SK-N-SH (cell line): ENCODE measurements at regions not wholly inside any gene's neighbourhood (a gene's known extent, or its start where the extent isn't known, plus 50 kb on each side); places are given as distances from the start of the nearest gene placed in this dataset.

ENCODE experiments used
- CTCF ChIA-PET: fragments of 300-600, 350-600 bp; formaldehyde crosslinking; extraction: SDS; loops from one replicate; lab custom pipeline; 2021; lab: Yijun Ruan, JAX
- POLR2A ChIA-PET: fragments of 350-600 bp; sonication (Branson Sonifier 250); formaldehyde crosslinking; extraction: SDS; loops from one replicate; lab custom pipeline; 2020; ENCODE audit warnings: antibody characterized with exemption, inconsistent platforms; lab: Yijun Ruan, JAX
- DNase-seq: peaks from one replicate; pipeline ENCODE4 v3.0.0; 2012
- H2AFZ ChIP-seq: fragments of 200-600 bp; sonication (generic); 2 replicates; pipeline ENCODE4 v1.8.1; 2016; ENCODE audit warnings: antibody characterized with exemption, mild to moderate bottlenecking, low read depth
- H3F3A ChIP-seq: fragments of 200-600 bp; sonication (generic); replicated peaks from 2 replicates; pipeline ENCODE3; 2016; ENCODE audit warnings: antibody characterized with exemption, mild to moderate bottlenecking; ENCODE audit not compliant: insufficient read depth
- H3K27ac ChIP-seq, 2 experiments: fragments of 200-500 bp in 1 of 2; fragments of 200-600 bp in 1 of 2; sonication (Bioruptor generic) in 1 of 2; sonication (generic), shearing (Covaris generic) in 1 of 2; 2 replicates each; pipeline versions ENCODE4 v1.5.1 to v1.6.1; 2014 to 2016; ENCODE audit warnings: low read depth in 2 of 2, inconsistent platforms in 1 of 2, low read length in 1 of 2, mild to moderate bottlenecking in 1 of 2, mixed read lengths in 1 of 2
- H3K27me3 ChIP-seq: fragments of 200-600 bp; sonication (generic), shearing (Covaris generic); 2 replicates; pipeline ENCODE4 v1.6.1; 2016; ENCODE audit warnings: mixed run types; ENCODE audit not compliant: insufficient read depth
- H3K36me3 ChIP-seq, 2 experiments: fragments of 200-500 bp in 1 of 2; fragments of 200-600 bp in 1 of 2; sonication (Bioruptor generic) in 1 of 2; sonication (generic) in 1 of 2; replicated peaks in 1 of 2; 2 replicates each; pipeline versions ENCODE3 to v1.5.1; 2014 to 2016; ENCODE audit warnings: low read length in 1 of 2, mild to moderate bottlenecking in 1 of 2; ENCODE audit not compliant: insufficient read depth in 2 of 2, control insufficient read depth in 1 of 2
- H3K4me1 ChIP-seq, 2 experiments: fragments of 200-500 bp in 1 of 2; fragments of 200-600 bp in 1 of 2; sonication (Bioruptor generic) in 1 of 2; sonication (generic), shearing (Covaris generic) in 1 of 2; 2 replicates each; pipeline versions ENCODE4 v1.5.1 to v1.6.1; 2014 to 2016; ENCODE audit warnings: low read depth in 1 of 2, low read length in 1 of 2, mixed run types in 1 of 2; ENCODE audit not compliant: insufficient read depth in 2 of 2, control insufficient read depth in 1 of 2
- H3K4me2 ChIP-seq: fragments of 200-600 bp; sonication (generic), shearing (Covaris generic); 2 replicates; pipeline ENCODE4 v1.6.1; 2017; ENCODE audit warnings: mixed run types
- H3K4me3 ChIP-seq, 2 experiments: fragments of 200-500 bp in 1 of 2; fragments of 200-600 bp in 1 of 2; sonication (Bioruptor generic) in 1 of 2; sonication (generic), shearing (Covaris generic) in 1 of 2; 2 replicates each; pipeline versions ENCODE4 v1.5.1 to v1.8.1; 2014 to 2016; ENCODE audit warnings: low read depth in 2 of 2, inconsistent platforms in 1 of 2, low read length in 1 of 2, mild to moderate bottlenecking in 1 of 2, mixed read lengths in 1 of 2, moderate library complexity in 1 of 2
- H3K79me2 ChIP-seq: fragments of 200-600 bp; sonication (generic); 2 replicates; pipeline ENCODE4 v1.8.1; 2017; ENCODE audit warnings: mild to moderate bottlenecking; ENCODE audit not compliant: insufficient read depth
- H3K9ac ChIP-seq: fragments of 200-600 bp; sonication (generic); 2 replicates; pipeline ENCODE4 v1.6.1; 2017; ENCODE audit warnings: mixed run types
- H3K9me2 ChIP-seq: fragments of 200-600 bp; sonication (generic); 2 replicates; pipeline ENCODE4 v1.6.1; 2017; ENCODE audit warnings: mixed run types
- H3K9me3 ChIP-seq: fragments of 200-600 bp; sonication (generic); 2 replicates; pipeline ENCODE4 v1.6.1; 2017; ENCODE audit warnings: mixed run types, mild to moderate bottlenecking, moderate library complexity
- H4K20me1 ChIP-seq: fragments of 200-600 bp; sonication (generic); 2 replicates; pipeline ENCODE4 v1.6.1; 2017; ENCODE audit warnings: mild to moderate bottlenecking, mixed run types; ENCODE audit not compliant: insufficient read depth
- CHD2 ChIP-seq: fragments of 150-350 bp; IDR thresholded peaks from 2 replicates; pipeline ENCODE4 v1.6.1; 2018; ENCODE audit warnings: low read length; ENCODE audit not compliant: partially characterized antibody
- EP300 ChIP-seq, 2 experiments: IDR thresholded peaks; 2 replicates each; pipeline versions ENCODE4 v1.4.0 to v1.6.1; 2012; ENCODE audit warnings: borderline replicate concordance in 1 of 2, low read depth in 1 of 2, low read length in 1 of 2
- FOXM1 ChIP-seq: IDR thresholded peaks from 2 replicates; pipeline ENCODE4 v1.4.0; 2012; ENCODE audit warnings: low read depth, mild to moderate bottlenecking
- GABPA ChIP-seq: IDR thresholded peaks from 2 replicates; pipeline ENCODE4 v1.4.0; 2012; ENCODE audit warnings: low read depth, mild to moderate bottlenecking
- GATA2 ChIP-seq: sonication (generic); formaldehyde crosslinking; IDR thresholded peaks from 2 replicates; pipeline ENCODE4 v1.5.0; 2020; ENCODE audit warnings: mild to moderate bottlenecking, missing genetic modification reagents
- MEF2A ChIP-seq: IDR thresholded peaks from 2 replicates; pipeline ENCODE4 v1.4.0; 2012; ENCODE audit warnings: low read depth, borderline replicate concordance
- MXI1 ChIP-seq: IDR thresholded peaks from 2 replicates; pipeline ENCODE4 v1.6.1; 2012; ENCODE audit warnings: mild to moderate bottlenecking, low read depth, low read length, improper control_type of control experiment
- NFIC ChIP-seq: IDR thresholded peaks from 2 replicates; pipeline ENCODE4 v1.4.0; 2012; ENCODE audit warnings: borderline replicate concordance
- RAD21 ChIP-seq: IDR thresholded peaks from 2 replicates; pipeline ENCODE4 v1.6.1; 2012; ENCODE audit warnings: mild to moderate bottlenecking, low read length
- TCF12 ChIP-seq: IDR thresholded peaks from 2 replicates; pipeline ENCODE4 v1.4.0; 2012
- TEAD4 ChIP-seq: IDR thresholded peaks from 2 replicates; pipeline ENCODE4 v1.4.0; 2012; ENCODE audit warnings: mild to moderate bottlenecking, borderline replicate concordance; ENCODE audit not compliant: insufficient read depth
- WGBS: methylation state at CpG from one replicate; pipeline ENCODE4 v1.1.6; 2017; ENCODE audit warnings: low lambda C conversion rate; 5-methylcytosine and 5-hydroxymethylcytosine counted together
- TF ChIP-seq, protein P1 (sequence below): IDR thresholded peaks from 2 replicates; pipeline ENCODE4 v1.4.0; 2012; ENCODE audit warnings: low read depth
- TF ChIP-seq, protein P2 (sequence below): IDR thresholded peaks from 2 replicates; pipeline ENCODE4 v1.6.1; 2012; ENCODE audit warnings: mild to moderate bottlenecking, low read depth, low read length, moderate library complexity
- TF ChIP-seq, protein P3 (sequence below): fragments of 150-350 bp; IDR thresholded peaks from 2 replicates; pipeline ENCODE4 v1.6.1; 2016; ENCODE audit warnings: mild to moderate bottlenecking, low read depth, low read length
- TF ChIP-seq, protein P4 (sequence below): IDR thresholded peaks from 2 replicates; pipeline ENCODE4 v1.4.0; 2012; ENCODE audit warnings: low read depth, borderline replicate concordance

DNA sequence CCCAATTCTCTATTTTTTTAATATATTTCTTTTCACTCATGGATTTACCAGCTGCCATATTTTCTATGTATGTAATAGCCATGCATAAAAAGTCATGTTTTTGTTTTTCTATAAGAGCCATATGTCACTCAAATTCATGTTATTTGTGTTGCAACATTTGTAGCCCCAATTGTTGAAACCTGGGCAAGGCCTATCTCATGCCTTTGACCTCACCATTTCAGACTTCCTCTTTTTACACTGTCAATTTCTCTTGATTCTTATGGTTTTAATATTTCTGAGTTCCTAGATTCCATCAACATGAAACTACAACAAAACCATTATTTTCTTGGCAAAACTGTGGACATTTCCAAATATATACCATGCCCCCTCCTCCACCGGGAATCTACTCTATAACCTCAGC lies 647.5 kb downstream of the C12orf50 start:
- H3K9ac ChIP-seq: no peak overlapping the region
- 88% methylated on average over 1 of the region's 1 CpG for WGBS
- H3K4me3 ChIP-seq: no peak overlapping the region
- no peaks in the 10 kb centered on the region for H4K20me1 ChIP-seq
- no peaks in the 10 kb centered on the region for H3K27me3 ChIP-seq
- no peaks in the 10 kb centered on the region for H3F3A ChIP-seq
- H3K36me3 ChIP-seq: no peaks in the 10 kb centered on the region
- no peak overlapping the region for H3K27ac ChIP-seq
- TF ChIP-seq TEAD4: no peak
- TF ChIP-seq MXI1: no peak
- TF ChIP-seq GATA2 (CRISPR knock-in tag): no peak
- TF ChIP-seq, protein P1, sequence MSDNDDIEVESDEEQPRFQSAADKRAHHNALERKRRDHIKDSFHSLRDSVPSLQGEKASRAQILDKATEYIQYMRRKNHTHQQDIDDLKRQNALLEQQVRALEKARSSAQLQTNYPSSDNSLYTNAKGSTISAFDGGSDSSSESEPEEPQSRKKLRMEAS: no peak
- DNase-seq: no peak
- no peaks in the 10 kb centered on the region for H3K79me2 ChIP-seq
- H2AFZ ChIP-seq: no peak overlapping the region
- CTCF ChIA-PET: interaction anchor here (0.9 kb wide), 1 partner anchor 67 kb away, joined by 3 read pairs; no protein-coding TSS in a partner anchor
- no peak overlapping the region for H3K4me2 ChIP-seq
- no peaks in the 10 kb centered on the region for H3K9me2 ChIP-seq
- H3K9me3 ChIP-seq: no peaks in the 10 kb centered on the region
- POLR2A ChIA-PET: no interaction called here
- no peaks in the 10 kb centered on the region for H3K4me1 ChIP-seq

DNA sequence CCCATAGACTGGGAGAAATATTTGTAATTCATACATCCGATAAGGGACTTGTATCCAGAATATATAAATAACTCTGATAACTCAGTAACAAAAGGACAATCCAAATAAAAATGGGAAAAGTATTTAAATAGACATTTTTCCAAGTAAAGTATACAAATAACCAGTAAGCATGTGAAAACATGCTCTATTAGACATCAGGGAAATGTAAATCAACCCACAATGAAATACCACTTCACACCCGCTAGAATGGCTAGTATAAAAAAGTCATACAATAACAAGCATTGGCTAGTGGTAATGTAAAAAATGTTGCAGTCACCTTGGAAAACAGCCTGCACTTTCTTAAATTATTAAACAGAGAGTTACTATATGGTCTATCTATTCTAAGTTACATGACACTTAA lies 650.7 kb downstream of the C12orf50 start:
- no peaks in the 10 kb centered on the region for H4K20me1 ChIP-seq
- H3K9ac ChIP-seq: no peak overlapping the region
- H3K9me2 ChIP-seq: no peaks in the 10 kb centered on the region
- TF ChIP-seq NFIC: no peak
- TF ChIP-seq, protein P2, sequence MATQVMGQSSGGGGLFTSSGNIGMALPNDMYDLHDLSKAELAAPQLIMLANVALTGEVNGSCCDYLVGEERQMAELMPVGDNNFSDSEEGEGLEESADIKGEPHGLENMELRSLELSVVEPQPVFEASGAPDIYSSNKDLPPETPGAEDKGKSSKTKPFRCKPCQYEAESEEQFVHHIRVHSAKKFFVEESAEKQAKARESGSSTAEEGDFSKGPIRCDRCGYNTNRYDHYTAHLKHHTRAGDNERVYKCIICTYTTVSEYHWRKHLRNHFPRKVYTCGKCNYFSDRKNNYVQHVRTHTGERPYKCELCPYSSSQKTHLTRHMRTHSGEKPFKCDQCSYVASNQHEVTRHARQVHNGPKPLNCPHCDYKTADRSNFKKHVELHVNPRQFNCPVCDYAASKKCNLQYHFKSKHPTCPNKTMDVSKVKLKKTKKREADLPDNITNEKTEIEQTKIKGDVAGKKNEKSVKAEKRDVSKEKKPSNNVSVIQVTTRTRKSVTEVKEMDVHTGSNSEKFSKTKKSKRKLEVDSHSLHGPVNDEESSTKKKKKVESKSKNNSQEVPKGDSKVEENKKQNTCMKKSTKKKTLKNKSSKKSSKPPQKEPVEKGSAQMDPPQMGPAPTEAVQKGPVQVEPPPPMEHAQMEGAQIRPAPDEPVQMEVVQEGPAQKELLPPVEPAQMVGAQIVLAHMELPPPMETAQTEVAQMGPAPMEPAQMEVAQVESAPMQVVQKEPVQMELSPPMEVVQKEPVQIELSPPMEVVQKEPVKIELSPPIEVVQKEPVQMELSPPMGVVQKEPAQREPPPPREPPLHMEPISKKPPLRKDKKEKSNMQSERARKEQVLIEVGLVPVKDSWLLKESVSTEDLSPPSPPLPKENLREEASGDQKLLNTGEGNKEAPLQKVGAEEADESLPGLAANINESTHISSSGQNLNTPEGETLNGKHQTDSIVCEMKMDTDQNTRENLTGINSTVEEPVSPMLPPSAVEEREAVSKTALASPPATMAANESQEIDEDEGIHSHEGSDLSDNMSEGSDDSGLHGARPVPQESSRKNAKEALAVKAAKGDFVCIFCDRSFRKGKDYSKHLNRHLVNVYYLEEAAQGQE: no peak
- TF ChIP-seq, protein P3, sequence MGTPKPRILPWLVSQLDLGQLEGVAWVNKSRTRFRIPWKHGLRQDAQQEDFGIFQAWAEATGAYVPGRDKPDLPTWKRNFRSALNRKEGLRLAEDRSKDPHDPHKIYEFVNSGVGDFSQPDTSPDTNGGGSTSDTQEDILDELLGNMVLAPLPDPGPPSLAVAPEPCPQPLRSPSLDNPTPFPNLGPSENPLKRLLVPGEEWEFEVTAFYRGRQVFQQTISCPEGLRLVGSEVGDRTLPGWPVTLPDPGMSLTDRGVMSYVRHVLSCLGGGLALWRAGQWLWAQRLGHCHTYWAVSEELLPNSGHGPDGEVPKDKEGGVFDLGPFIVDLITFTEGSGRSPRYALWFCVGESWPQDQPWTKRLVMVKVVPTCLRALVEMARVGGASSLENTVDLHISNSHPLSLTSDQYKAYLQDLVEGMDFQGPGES: no peak
- TF ChIP-seq TEAD4: no peak
- TF ChIP-seq, protein P4, sequence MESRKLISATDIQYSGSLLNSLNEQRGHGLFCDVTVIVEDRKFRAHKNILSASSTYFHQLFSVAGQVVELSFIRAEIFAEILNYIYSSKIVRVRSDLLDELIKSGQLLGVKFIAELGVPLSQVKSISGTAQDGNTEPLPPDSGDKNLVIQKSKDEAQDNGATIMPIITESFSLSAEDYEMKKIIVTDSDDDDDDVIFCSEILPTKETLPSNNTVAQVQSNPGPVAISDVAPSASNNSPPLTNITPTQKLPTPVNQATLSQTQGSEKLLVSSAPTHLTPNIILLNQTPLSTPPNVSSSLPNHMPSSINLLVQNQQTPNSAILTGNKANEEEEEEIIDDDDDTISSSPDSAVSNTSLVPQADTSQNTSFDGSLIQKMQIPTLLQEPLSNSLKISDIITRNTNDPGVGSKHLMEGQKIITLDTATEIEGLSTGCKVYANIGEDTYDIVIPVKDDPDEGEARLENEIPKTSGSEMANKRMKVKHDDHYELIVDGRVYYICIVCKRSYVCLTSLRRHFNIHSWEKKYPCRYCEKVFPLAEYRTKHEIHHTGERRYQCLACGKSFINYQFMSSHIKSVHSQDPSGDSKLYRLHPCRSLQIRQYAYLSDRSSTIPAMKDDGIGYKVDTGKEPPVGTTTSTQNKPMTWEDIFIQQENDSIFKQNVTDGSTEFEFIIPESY: no peak
- no peak for TF ChIP-seq MEF2A
- TF ChIP-seq GABPA: no peak
- TF ChIP-seq EP300 (IDR thresholded peaks at IDR 0.05; ENCODE audit: borderline replicate concordance in 1 of 2, low read depth in 1 of 2, low read length in 1 of 2): no peak
- no peak for TF ChIP-seq RAD21
- TF ChIP-seq TCF12: no peak
- TF ChIP-seq CHD2: no peak
- no peak for TF ChIP-seq MXI1
- TF ChIP-seq FOXM1: no peak
- TF ChIP-seq, all 33 proteins: peak for 0
- Histone ChIP-seq H3K4me1 (no peaks in the 10 kb centered on the region), H3K27me3 (no peaks in the 10 kb centered on the region), H3F3A (no peaks in the 10 kb centered on the region), H3K36me3 (no peaks in the 10 kb centered on the region), H2AFZ (no peak overlapping the region), H3K4me2 (no peak overlapping the region), H3K4me3 (no peak overlapping the region), H3K9me3 (peaks cover 9% of the 10 kb centered on the region; the same call in 1 of the 2 replicates), H3K79me2 (no peaks in the 10 kb centered on the region), H3K27ac (no peak overlapping the region)
- WGBS: 91% methylated on average over 2 of the region's 2 CpGs
- DNase-seq: no peak
- ChIA-PET POLR2A (no interaction called here), CTCF (no interaction called here)
